COLO668 (cell line): ENCODE measurements at regions not wholly inside any gene's neighbourhood (a gene's known extent, or its start where the extent isn't known, plus 50 kb on each side); places are given as distances from the start of the nearest gene placed in this dataset.
"Not testable (repeated sequence)": the region's sequence is repeated elsewhere in the genome, so short reads cannot be mapped to it uniquely, and the experiment has no call there.

Experiments
- DNase-seq: peaks from one replicate; lab custom pipeline; 2025; ENCODE audit not compliant: unreplicated experiment; lab: John Stamatoyannopoulos, UW

DNA sequence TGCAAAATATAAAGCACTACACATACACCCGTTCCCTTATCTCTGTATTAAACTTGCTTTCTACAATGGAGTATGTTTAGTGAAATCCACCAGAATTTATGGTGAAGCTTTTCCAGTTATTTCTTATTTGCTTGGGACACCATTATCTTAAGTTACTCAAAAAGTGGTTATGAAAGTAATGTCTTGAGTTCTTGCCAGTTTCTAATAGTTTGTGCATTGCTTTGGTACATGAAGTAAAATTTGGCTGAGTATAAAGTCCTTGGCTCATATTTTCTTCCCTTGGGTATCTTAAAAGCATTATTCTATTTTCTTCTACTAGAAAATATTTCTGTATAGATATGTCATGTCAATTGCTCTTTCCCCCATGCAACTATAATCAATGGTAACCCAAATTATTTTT, 85.2 kb downstream of the POLR1F start:
- DNase-seq = no peak

DNA sequence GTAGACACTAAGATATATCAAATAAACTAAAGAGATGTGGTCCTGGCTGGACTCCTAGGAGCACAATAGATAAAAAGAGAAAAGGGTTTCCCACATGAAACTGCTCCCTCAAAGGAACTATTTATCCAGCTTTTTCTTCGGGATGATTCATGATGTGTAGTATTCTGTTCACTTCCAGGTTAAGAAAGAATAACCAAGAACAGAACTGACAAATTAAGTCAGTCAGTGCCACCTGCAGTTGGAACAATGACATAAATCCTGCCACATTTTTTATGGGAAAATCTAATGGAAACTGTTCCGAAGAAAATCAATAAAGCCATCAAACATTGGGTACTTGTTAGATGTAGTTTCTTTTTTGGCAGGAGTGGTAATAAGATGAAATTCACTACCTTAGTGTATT, 87.1 kb downstream of the POLR1F start:
- no peak for DNase-seq

- DNase-seq = no peak
Observed at GRCh38 chr7:19620470-19620869, 88.4 kb downstream of the POLR1F start.

DNA sequence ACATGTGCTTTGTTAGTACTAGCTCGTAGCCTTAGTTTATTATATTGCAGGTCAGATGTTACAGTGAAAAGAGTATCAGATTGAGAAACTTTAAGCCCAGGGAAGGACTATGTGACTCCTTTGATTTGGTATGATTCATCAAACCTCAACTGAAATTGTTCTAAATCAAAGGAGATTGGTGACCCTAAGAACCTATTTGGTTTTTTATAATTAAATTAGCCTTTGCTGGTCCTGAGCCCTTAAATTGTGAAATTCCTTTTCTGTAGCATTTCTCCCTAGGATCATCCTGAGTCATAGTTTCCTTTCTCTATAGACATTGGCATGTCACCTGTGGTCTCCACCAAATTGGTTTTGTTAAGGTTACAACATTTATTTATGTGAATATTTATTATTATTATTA, 89.7 kb downstream of the POLR1F start:
- no peak for DNase-seq

- DNase-seq = no peak
Observed at GRCh38 chr7:19617901-19618300, 90.9 kb downstream of the POLR1F start.

GRCh38 chr7:19610194-19610943, 98.5 kb downstream of the POLR1F start:
- no peak for DNase-seq

GRCh38 chr7:19589446-19589845, 119.4 kb downstream of the POLR1F start:
- DNase-seq = no peak

GRCh38 chr7:19587291-19587690, 121.5 kb downstream of the POLR1F start:
- no peak for DNase-seq

- DNase-seq = no peak
Observed at GRCh38 chr7:19585761-19586160, 123.1 kb downstream of the POLR1F start.

DNA sequence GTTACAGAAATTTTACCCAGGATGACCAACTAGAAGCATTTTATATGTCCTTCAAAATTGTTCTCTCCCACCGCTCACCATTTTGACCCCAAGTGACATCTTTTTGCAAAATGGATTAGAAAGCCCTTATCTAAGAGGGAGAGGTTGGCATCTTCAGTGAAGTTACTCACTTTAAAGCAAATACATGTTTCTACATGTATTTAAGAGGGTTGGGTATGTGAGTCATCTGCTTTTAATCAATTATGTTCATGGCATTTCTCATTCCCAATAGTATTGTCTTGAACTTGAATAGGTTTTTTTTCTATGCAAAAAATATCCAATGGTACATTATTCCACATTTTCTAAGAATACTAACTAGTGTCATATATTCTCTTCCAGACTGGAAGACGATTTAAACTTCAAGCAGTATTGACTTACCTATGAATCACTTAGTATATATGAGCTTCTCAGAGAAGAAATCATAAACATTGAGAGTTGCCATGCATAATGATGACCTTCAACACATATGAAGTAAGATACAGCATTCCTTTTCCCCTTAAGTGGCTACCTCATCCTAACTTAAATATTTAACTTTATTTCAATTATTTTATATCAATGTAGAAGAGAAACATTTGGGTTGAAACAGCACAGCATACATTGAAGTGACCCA, 132.8 kb downstream of the POLR1F start:
- DNase-seq = no peak

DNA sequence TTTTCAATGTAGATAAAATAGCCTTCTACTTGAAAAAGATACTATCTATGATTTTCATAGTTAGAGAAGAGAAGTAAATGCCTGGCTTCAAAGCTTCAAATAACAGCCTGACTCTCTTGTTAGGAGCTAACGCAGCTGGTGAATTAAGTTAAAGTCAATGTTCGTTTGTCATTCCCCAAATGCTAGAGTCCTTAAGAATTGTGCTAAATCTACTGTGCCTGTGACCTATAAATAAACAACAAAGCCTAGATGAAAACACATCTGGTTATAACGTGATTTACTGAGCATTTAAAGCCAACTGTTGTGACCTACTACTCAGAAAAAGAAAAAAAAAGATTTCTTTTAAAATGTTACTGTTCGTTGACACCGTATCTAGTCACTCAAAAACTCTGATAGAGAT, 134.7 kb downstream of the POLR1F start:
- DNase-seq = no peak

- DNase-seq = no peak
Observed at GRCh38 chr7:19572566-19572965, 136.3 kb downstream of the POLR1F start.

DNA sequence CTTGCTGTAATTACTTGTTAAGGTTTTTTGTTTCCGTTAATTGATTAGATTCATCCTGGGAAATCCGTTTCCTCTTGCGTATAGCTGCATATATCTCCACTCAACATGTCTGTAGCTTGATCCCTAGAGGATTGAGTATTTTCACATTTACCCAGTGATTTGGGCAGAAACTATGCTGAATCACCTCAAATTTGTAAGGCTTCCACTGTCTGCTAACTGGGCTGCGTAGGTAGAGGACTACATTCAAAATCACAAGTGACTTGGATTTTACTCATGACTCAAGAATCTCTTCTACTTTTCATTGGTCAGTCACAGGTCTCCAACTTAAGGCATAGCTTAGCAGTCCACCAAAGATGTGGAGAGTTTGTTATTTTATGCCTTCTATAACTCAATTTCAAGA, 141.8 kb downstream of the POLR1F start:
- DNase-seq = no peak

DNA sequence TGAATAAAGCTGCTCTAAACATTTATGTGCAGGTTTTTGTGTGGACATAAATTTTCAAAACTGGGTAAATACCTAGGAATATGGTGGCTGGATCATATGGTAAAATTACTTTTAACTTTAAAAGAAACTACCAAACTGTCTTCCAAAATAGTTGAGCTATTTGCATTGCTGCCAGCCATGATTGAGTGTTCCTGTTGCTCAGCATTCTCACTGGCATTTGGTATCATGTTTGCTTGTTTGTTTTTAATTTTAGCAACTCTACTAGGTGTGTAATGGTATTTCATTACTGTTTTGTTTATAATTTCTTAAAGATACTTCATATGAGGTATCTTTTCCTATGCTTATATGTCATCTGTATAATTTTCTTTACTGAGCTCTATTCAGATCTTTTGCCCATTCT, 143.2 kb downstream of the POLR1F start:
- DNase-seq = no peak

DNA sequence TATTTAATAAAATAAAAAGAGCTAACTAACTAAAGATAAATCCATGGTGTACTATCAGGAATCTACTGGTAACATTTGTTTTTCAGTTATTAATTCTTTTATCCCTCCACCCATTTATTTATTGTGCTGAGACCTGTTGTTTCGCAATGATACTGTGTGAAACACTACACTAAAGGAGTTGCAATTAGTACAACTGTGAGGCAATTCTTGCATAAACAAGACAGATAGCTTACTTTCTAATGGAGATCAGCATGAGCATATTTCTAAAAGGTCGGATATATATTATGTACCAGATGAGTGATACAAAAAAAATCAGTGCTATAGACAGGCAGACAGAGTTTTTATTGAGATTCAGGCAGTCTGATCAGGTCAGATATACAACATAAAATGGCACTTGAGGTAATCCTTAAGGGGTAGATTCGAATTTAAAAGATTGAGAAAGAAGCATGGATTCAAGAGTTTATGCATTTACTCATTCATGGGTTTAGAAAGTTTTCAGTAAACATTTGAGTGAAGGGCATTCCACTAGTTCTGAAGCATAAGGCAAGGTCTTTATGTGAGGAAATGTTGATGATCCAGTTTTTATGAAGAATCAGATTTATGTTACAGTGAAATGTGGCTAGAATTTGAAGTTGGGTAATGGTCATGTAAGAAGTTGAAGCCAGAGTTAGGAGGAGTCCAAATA, 147.6 kb downstream of the POLR1F start:
- no peak for DNase-seq

DNA sequence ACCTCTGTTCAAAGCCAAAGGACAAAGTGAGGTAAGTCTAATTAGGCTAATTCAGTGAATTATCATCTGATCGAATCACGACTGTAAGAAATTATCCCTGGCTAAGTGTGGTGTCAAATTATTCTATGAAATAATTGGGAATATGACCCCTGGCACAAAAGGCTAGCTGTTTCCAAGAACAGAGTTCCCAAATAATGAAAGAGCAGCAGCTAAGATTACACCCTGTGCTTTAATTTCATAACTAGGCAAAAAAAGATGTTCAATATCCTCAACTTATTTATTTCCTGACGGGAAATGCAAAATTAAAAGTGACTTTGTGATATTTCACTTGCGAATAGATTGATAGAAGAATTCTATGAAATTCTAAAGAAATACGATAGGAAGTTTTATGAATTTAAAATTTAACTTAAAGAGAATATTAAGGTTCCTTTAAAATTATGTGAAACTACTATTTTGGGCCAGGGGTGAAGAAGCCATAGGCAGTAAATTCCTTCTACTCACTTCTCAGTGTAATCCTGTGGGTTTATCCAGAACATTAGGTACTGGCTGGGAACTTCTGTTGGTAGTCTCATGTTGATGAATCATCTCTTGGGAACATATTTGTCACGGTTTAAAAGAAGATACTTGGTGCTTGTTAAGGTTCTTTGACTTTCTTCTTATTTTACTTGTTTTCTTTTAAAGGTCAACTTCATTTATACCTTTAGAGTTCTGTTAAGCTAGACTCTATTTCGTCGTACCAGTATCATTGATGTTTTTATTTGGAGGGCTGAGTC, 148.5 kb downstream of the POLR1F start:
- DNase-seq = no peak

DNA sequence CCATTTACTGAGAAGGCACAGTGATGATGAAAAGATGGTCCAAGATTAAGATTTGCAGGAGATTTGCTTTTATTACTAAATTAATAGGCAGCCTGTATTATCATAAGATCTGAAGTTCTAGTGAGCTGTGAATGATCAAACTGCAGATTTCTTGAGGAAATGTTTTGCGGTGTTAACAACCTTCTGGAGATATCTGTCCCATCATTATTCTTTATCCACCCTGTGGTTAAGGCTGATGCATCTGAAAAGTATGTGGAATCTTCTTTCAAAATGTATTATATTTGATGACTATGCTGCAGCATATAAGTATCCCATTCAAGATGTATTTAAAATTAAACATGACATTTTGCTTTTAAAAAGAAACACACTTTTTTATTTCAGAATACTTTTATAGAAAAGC, 150.3 kb downstream of the POLR1F start:
- no peak for DNase-seq

DNA sequence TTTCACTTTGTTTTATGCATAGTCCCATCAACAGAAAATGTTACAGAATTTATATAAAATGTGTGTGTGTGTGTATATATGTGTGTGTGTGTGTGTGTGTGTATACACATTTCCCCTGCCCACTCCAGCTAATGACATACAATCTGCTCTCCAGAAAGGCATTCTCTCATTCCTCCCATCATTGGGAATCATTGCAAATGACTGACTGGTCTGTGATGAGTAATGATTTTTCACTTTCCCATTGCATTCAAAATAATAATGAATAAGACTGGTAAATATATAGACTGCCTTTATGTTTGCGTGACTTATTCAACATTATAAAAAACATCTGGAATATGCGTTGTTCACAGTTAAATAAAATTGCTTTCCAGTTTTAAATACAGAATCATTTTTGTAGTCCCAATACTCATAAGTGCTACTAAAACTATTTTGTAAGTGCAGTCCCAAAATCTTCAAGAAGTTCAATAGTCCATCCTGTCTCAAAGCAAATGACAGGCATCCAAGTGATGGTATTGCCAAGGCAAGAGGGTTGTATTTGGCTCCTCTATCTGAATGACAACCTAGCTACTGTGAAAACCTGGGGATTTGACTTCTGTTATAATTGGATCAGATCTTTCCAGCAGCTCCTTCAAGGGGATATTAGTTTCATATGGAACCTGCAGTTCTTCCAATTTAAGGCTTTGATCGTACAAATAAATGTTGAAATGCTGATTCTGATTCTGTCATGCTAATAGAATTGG, 150.9 kb downstream of the POLR1F start:
- DNase-seq = no peak

GRCh38 chr7:19554581-19554980, 154.3 kb downstream of the POLR1F start:
- DNase-seq = no peak

- DNase-seq = no peak
Observed at GRCh38 chr7:19552576-19552975, 156.3 kb downstream of the POLR1F start.

GRCh38 chr7:19549246-19549645, 159.6 kb downstream of the POLR1F start:
- DNase-seq = not testable (repeated sequence)
